ENCODE measurements at regions not wholly inside any gene's neighbourhood (a gene's known extent, or its start where the extent isn't known, plus 50 kb on each side); places are given as distances from the start of the nearest gene placed in this dataset.

DNA sequence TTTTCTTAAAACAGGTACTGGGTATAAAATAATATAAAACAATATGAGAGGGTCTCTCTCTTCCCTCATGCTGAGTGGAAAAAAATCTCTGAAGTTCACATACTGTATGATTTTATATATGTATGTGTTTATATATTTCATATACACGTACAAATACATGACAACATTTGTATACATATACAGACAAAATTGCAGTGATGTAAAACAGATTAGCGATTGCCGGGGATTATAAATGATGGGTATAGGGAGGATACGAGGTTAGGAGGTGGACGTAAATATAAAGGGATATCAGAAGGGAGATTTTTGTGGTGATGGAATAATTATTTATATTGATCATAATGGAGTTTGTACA is 194.8 kb upstream of the PRSS16 start:
- DNase-seq (ENCODE audit: low spot score), result no peak

DNA sequence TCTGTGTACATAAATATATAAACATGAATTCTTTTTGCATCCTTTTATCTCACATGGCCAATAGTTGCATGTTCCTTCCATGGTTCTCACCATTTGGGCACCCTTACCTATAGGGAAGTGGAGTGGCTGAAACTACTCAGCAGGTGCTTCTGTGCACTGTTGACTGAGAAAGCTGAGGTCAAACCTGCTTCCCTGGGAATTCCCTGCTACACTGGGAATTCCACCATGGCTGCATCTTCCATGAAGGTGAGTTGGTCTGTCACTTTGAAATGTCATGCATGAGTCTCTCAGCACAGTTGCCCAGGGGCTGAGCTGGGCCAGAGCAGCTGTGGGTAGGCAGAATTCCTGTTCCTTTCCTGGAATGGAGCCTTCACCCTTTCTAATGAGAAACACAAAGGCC is 193.8 kb upstream of the PRSS16 start:
- no peak for DNase-seq (ENCODE audit: low spot score)

DNA sequence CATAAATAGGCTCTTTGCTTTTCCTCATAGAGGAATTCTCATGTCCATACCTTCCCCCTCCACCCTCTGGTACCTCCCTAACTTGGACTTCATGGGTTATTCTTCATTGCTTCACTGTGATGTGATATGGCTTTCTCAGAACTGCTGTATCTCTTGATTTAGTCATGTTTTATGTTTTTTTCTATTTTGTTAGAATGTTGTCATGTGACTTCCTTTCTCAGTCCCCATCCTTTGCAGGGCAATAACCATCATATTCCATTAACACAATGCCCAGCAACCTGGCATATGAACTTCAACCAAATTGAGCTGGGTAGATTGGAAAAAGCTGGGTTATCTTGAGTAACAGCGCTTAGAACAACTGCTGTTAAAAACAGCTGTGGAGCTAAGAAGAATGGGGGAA is 190.9 kb upstream of the PRSS16 start:
- DNase-seq (ENCODE audit: low spot score), result no peak

DNA sequence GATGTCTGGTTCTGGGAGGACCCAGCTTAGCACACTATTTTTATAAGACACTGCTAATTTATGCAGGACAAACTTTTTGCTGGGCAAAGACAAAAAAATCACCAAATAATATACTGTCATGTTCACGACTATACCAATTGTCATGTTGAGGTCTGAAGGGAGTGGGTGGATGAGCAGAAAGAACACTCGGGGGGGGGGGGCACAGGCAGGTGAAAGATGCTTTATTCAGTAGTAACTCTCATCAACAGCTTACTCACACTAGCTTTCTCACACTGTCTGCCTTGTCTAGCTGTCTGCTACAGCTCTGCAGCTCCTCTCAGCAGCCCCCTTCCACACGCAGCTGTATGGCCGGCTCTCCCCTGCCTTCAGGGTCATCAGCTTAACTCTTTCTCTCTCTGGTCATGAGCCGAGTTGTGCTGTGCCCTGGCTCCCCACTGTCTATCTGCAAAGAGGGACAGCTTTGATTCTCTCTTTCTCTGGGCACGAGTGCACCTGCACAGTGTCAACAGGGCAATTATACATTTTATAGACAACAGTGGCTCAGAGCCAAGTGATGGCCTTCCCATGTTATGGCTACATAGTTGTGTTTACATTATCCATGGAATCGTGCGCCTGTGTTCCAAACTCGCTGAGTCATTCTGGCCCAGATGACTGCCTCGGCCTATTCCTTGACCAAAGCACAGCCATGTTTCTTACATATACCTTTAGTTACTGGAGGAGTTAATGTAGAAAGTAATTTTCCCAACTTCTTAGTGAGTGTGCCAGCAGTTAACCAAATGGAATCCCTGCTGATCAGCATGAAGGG is 187.7 kb upstream of the PRSS16 start:
- DNase-seq (ENCODE audit: low spot score), result no peak

DNA sequence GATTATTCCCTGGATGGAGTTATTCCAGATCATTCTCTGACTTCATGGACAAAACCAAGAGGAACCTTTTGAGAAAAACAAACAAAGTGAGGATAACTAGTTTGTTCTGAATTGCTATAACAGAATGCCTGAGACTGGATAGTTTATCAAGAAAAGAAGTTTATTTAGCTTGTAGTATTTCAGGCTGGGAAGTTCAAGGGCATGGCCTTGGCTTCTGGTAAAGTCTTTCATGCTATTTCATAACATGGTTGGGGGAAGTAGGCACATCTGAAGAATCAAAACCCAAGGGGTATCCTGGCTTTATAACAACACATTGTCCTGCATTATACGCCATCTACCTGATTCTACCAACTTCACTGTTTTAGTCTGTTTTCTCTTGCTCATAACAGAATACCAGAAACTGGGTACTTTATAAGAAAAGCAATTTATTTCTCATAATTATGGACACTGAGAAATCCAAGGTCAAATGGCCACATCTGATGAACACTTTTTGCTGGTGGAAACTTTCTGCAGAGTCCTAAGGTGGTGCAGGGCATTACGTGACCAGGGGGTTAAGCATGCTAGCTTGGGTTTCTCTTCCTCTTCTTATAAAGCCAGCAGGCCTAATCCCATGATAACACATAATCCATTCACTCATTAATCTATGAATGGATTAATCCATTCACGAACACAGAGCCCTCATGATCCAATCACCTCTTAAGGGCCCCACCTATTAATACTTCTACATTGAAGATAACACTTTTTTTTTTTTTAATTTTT is 186.1 kb upstream of the PRSS16 start:
- no peak for DNase-seq (ENCODE audit: low spot score)

DNA sequence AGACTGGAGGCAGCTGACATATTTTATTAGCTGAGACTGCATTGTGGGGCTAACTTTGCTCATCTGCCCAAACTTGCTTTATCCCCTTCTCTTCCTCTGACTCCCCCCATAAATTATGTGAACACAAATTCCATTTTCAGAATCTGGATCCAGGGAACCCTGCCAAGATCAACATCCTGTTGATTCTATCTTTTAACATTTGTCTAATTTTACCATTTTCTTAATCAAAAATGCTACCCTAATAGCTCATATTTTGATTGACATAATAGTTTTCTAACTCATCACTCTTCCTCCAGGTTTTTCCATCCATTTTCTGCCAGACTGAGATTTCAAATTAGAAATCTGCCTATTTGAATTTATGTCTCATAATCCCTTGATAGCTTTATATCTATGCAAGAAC is 184.7 kb upstream of the PRSS16 start:
- peak; percentile 5 for DNase-seq (ENCODE audit: low spot score)

DNA sequence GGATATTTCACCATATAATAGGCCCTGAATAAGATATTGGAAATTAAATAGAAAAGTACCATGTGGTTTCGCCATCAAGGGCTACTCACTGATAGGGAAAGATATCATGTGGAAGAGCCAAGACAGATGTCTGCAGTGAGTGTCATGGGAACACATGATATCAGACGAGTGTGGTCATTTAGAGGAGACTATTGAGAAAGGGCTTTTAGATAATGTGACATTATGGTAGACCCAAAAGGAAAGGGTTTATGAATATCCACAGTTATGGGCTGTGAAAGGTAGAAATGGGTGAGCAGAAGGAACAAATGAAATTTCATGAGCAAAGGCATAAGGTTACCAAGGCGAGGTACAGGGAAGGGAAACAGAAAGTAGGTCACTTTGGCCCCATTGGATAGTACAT is 182.3 kb upstream of the PRSS16 start:
- DNase-seq (ENCODE audit: low spot score), result no peak

DNA sequence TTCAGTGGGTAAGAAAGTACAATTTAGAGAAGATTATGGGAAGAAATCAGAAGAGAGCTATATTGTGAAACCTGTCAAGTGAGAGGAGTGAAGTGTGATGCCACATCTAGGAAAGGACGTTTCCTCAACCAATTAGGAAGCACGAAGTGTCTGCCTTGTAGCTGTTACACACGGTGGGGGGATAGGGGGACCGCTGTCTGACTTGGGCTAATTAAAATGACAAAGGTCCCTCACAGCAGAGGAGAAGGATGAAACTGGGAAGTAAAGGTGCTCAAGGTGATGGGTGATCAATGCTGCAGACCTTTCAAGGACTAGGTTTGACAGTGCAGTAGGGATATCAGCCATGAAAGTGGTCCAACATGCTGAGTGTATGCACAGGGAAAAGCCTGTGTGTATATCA is 181.1 kb upstream of the PRSS16 start:
- DNase-seq (ENCODE audit: low spot score), result no peak

DNA sequence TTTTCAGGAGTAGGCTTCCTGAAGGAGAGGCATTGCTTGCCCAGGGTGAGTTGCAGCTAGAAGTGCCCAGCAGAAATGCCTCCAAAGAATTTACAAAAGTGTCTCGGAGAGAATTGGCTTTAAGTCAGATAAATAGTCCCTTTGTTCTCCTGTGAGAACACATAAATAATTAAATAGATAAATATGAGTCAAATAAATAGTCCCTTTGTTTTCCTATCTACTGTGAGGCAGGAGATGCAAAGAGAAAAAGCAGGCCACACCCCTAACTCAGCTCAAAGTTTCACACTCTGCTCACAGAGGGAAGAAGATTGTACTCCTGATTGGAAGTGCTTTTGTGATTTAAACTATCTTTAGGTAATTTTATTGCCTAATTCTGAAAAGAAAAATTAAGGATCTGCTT is 180.7 kb upstream of the PRSS16 start:
- no peak for DNase-seq (ENCODE audit: low spot score)

DNA sequence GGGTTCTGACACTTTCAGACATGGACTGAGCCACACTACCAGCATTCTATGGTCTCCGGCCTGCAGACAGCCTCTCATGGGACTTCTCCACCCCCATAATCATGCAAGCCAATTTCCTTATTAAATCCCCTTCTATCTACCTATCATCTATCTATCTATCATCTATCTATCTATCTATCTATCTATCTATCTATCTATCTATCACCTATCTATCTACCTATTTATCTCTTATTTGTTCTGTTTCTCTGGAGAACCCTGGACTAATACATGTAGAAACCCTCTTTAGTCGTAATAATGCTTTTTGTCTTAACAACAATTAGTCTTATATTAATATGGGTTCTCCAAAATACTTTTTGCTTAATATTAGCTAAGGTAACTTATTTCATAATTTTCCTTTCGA is 174.1 kb upstream of the PRSS16 start:
- DNase-seq (ENCODE audit: low spot score), result no peak

DNA sequence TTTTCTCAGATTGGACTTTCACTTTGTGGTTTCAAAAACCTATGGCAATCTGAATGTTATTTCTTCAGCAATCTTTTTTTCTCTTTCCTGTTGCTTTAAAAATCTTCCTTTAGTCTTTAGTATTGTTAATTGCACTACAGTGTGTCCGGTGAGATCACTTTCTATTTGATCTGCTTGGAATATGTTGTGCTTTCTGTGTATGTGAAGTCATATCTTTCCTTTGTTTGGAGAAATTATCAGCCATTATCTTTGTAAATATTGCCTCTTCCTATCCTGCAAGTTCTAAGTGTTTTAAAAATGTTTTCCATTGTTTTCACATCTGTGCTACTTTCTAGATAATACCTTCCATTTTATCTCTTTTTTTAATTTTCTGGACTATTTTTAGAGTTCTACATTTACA is 171.4 kb upstream of the PRSS16 start:
- no peak for DNase-seq (ENCODE audit: low spot score)

DNA sequence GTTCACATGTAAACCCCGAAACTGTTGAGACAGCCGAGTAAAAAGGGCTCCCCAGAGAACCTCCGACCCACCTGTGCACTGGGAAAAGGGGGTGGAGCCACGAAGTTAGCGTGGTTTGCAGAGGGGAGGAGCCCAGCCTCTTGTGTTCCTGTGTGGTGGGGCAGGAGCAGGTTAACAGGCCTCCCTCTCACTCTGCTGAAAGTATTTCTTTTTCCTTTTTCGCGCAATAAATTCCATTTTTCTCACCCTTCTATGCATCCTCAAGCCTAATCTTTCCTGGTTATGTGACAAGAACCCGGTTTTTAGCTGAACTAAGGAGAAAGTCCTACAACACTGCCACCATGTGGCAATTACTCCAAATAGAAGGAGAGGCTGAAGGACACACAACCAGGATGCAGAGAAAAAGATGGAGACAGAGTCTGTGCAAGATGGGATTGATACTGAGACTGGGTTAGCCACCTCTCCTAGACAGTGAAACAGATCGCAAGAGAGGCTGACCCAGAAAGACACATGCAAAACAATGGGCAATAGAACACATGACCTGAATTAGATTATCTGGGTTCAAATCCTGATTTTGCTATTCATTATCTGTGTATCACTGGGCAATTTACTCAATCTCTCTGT is 168.7 kb upstream of the PRSS16 start:
- DNase-seq (ENCODE audit: low spot score), result peak; percentile 75

DNA sequence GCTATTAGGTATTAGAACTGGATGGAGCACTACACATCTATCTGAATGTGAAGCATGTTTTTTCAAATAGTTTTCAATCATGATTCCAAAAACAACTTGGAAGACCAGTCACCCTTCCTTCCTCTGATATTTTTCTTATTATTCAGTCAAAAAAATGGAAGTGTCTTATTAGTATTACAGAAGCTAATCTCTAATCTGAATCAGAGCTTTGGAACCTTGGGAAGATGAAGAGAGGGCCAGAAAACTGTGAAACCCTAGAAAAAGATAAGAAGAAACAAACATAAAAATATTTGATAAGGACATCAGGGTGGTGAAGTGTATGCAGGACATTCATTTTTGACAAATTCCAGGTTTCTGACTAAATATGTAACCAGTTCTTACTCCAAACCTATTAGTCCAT is 166.3 kb upstream of the PRSS16 start:
- no peak for DNase-seq (ENCODE audit: low spot score)

DNA sequence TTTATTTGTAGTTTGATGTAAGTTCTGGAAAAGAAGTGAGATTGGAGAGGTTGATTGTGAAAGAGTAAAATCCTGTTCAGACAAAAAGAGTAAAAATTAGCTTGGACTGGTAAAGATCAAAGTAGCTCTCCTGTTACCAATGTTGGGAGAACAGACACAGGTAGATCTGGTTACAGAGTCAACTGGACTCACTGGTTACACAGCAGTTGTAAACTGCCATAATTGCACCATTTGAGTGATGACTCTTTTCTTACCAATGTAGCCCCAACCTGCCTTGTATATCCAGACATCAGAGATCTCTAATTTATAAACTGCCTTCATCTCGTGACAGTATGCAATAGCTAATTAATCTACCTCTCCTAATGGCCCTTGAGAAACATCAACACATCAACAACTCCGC is 165.6 kb upstream of the PRSS16 start:
- no peak for DNase-seq (ENCODE audit: low spot score)

DNA sequence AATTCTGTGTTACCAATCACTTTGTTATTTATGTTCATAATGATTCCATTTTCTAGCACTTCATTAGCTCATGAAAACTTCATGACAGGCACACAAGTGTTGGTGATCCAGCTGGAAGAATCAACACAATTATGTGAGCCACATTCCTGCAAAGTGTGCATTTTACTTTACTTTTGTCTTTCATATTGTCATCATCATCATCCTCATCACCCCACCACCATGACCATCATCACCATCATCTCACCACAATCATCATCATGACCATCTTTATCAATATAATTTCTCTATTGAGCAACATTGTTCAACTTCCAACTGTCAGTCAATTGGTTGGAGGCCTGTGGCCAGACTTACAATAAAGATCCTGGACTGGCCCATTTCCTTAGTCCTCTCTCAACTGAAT is 159.4 kb upstream of the PRSS16 start:
- no peak for DNase-seq (ENCODE audit: low spot score)

DNA sequence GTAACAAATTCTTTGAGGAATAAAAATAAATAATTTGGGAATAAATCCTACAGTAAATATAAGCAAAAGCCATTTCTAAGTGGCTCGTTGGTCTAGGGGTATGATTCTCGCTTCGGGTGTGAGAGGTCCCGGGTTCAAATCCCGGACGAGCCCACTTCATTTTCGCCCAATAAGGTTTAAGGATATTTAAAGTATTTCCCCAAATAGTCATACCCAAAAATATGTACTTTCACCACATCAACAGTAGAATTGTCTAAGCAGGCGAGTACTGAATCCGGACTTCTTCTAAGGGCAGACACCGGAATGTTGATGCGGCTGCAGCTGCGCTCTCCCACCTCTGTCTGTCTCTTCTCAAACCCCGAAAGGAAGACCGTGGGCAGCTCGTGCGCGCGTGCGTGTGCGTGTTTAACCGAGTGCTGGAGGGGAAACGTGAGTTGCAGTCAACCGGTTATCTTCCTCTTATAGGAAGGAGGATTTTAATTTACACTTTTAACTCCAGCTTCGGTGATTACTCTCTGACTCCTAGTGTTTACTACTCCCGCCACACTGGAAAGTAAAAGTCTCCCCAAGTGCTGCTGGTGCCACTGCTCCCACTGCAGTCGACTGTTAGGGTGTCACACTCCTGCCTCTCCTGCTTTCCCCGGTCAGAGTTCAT is 155.7 kb upstream of the PRSS16 start:
- peak; percentile 60 for DNase-seq (ENCODE audit: low spot score)

DNA sequence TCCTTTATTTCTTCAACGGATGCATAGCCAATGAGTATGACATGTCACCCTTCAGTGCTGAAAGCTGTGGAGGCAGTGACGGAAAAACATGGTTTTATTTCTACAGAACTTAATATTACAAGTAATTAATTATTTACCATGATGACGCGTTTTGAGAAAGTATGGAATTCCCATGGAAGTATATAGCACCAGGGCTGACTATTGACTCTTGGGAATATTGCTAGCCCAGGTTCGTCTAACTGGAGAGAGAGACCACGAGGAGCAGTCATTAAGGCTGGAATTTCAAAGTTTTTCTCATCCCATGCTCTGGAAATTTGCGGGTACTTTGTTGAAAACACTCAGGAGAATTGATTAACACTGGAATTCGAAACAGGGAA is 155.2 kb upstream of the PRSS16 start:
- no peak for DNase-seq (ENCODE audit: low spot score)

DNA sequence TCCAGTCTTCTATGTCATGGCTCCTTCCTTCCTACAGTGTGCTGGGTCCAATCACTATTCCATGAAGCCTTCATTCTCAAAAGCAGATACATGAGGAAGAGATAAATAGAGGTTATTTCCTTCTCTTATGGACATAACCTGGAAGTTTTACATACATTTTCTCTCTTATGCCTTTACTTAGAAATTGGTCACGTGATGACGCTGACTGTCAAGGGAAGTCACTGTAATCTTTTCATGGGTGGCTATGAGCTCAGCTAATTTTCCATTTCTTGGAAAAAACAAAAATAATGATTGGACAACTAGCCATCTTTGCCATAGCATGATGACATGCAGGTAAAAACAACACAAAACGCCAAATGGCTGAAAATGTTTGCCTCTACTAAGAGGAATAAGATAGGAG is 151.6 kb upstream of the PRSS16 start:
- no peak for DNase-seq (ENCODE audit: low spot score)

DNA sequence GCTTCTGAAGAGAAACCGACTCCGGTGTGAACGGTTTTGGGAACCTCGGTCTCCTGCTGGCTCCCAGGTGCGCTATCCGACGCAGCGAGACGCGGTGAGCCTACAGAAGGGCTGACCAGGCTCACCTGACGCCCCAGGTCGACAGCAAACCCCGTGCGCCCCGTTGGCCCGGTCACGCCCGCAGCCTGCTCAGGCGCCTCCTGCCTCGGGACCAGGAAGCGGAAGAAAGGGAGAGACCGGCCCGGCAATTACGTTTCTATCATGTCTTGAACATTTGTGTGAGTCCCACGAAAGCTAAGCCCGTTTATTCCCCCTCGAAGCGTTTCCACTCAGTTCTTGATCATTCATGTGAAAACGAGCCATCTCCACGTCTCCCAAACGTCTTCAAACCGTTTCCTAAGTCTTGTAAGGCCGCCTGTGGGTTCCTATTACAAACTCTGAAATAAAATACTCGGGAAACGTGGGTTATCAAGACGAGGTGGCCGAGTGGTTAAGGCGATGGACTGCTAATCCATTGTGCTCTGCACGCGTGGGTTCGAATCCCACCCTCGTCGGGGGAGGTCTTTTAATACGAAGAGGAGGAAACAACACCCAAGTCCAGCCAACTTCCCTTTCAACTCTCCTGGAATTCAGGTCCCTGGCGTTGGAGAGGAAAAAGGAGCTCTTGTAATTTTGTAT is 150.5 kb upstream of the PRSS16 start:
- DNase-seq (ENCODE audit: low spot score), result peak; percentile 35

DNA sequence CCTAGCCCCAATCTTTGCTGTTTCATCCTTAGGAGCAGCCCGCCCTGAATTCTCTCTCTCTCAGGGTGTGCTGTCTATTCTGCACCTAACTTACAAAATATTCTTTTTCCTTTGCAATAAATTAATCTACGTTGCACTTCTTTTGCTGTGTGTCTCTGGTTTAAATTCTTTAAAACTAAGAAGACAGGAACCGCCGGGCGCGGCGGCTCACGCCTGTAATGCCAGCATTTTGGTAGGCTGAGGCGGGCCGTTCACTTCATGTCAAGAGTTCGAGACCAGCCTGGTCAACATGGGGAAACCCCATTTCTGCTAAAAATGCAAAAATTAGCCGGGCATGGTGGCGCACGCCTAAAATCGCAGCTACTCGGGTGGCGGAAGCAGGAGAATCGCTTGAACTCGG is 148.5 kb upstream of the PRSS16 start:
- DNase-seq (ENCODE audit: low spot score), result no peak

DNA sequence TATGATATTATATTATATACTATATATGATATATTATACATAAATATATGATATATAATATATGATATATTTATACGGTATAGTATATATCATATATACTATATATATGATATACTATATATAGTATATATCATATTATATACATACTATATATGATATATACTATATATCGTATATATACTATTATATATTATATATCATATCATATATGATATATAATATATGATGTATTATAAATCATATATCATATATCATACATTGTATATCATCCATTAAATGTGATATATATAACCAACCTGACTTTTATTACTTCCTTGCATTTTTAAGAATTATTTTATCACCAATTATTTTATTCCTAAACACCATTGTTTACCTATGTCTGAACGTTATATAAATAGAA is 146.6 kb upstream of the PRSS16 start:
- no peak for DNase-seq (ENCODE audit: low spot score)

DNA sequence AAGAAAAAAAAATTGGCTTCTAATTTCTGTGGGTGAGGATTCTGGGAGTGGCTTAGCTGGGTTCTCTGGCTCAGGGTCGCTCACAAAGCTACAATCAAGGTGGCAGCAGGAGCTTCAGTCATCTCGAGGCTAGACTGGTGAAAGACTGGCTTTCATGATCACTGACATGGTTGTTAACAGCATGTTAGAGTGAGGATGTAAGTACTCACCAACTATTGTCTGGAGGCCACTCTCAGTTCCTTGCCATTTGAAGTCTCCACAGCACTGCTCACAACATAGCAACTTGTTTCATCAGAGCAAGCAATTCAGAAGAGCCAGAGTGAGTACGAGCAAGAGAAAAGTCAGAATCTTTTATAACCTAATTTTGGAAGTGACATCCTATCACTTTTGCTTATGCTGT is 145.7 kb upstream of the PRSS16 start:
- no peak for DNase-seq (ENCODE audit: low spot score)

Measured in umbilical cord (tissue), 1 donor.